Natural killer cell treated with Interleukin-12 subunit alpha and Interleukin-12 subunit beta and Interleukin-15 and Interleukin-18, amount 100 ng/mL, for 72 hours (primary cell): ENCODE measurements at regions not wholly inside any gene's neighbourhood (a gene's known extent, or its start where the extent isn't known, plus 50 kb on each side); places are given as distances from the start of the nearest gene placed in this dataset.
"Not testable (repeated sequence)": the region's sequence is repeated elsewhere in the genome, so short reads cannot be mapped to it uniquely, and the experiment has no call there.

Experiments used
- ATAC-seq, 2 donors: fragments of 150-1000 bp; cut with Tn5 transposase in 1 of 2; sonication (Bioruptor Pico), chemical (Tn5 transposase) in 1 of 2; 2 replicates each; pipeline ENCODE4 v1.10.0; 2021
- DNase-seq: peaks from one replicate; pipeline ENCODE4 v3.0.0; 2022; ENCODE audit warnings: low spot score
- H3K27ac Mint-ChIP-seq, 2 donors: 1 replicate in 1 of 2; 2 replicates in 1 of 2; pipeline ENCODE4 v1.8.0; 2022; ENCODE audit warnings: mixed read lengths in 2 of 2, mild to moderate bottlenecking in 1 of 2, moderate library complexity in 1 of 2
- H3K27me3 Mint-ChIP-seq, 2 donors: 1 replicate in 1 of 2; 2 replicates in 1 of 2; pipeline ENCODE4 v1.8.0; 2022; ENCODE audit warnings: mixed read lengths in 2 of 2
- H3K36me3 Mint-ChIP-seq: one replicate; pipeline ENCODE4 v1.8.0; 2022; ENCODE audit warnings: mixed read lengths
- H3K4me1 Mint-ChIP-seq, 2 donors: 1 replicate in 1 of 2; 2 replicates in 1 of 2; pipeline ENCODE4 v1.8.0; 2022; ENCODE audit warnings: low read depth in 2 of 2, mixed read lengths in 2 of 2, mild to moderate bottlenecking in 1 of 2
- H3K4me3 Mint-ChIP-seq: one replicate; pipeline ENCODE4 v1.8.0; 2022; ENCODE audit warnings: mixed read lengths
- H3K9me3 Mint-ChIP-seq: 2 replicates; pipeline ENCODE4 v1.8.0; 2022; ENCODE audit warnings: mixed read lengths

DNA sequence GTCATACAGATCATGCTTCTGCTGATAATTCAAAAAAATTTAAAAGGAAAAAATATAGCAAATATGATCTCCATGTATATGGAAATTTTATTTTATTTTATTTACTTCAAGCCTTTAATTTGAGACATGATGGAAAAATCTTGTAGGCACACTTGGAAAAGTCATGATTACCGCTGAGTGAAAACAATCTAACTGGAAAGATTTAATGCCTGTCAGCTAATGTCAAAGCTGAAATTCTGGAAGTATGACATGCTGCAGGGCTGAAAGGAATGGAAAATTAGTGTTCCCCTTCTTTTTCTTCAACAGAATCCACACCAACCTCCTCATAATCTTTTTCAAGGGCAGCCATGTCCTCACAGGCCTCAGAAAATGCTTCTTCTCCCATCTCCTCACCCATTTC is 58.2 kb downstream of the RPRM start:
- Mint-ChIP-seq H3K9me3 (peaks cover 8% of the 10 kb centered on the region), H3K4me1 (no peaks in the 10 kb centered on the region), H3K4me3 (no peak overlapping the region), H3K36me3 (no peaks in the 10 kb centered on the region), H3K27ac (no peak overlapping the region), H3K27me3 (no peaks in the 10 kb centered on the region)
- ATAC-seq (no peak), DNase-seq (no peak)

GRCh38 chr2:153417077-153417476 is 61.5 kb downstream of the RPRM start:
- DNase-seq (no peak), ATAC-seq (no peak)
- H3K36me3 Mint-ChIP-seq = no peaks in the 10 kb centered on the region
- H3K27me3 Mint-ChIP-seq = no peaks in the 10 kb centered on the region
- no peaks in the 10 kb centered on the region for H3K4me1 Mint-ChIP-seq
- peaks cover 8% of the 10 kb centered on the region for H3K9me3 Mint-ChIP-seq
- H3K27ac Mint-ChIP-seq = no peak overlapping the region
- H3K4me3 Mint-ChIP-seq = no peak overlapping the region

GRCh38 chr2:153416071-153416470 is 62.5 kb downstream of the RPRM start:
- Mint-ChIP-seq H3K9me3 (peaks cover 7% of the 10 kb centered on the region), H3K27me3 (no peaks in the 10 kb centered on the region), H3K36me3 (no peaks in the 10 kb centered on the region), H3K4me1 (no peaks in the 10 kb centered on the region), H3K27ac (no peak overlapping the region), H3K4me3 (no peak overlapping the region)
- ATAC-seq (no peak), DNase-seq (no peak)

GRCh38 chr2:153408710-153409385 is 69.7 kb downstream of the RPRM start:
- Mint-ChIP-seq H3K9me3 (peaks cover 3% of the 10 kb centered on the region), H3K27ac (no peak overlapping the region), H3K27me3 (no peaks in the 10 kb centered on the region), H3K4me1 (no peaks in the 10 kb centered on the region), H3K4me3 (no peak overlapping the region), H3K36me3 (no peaks in the 10 kb centered on the region)
- DNase-seq (no peak), ATAC-seq (no peak)

DNA sequence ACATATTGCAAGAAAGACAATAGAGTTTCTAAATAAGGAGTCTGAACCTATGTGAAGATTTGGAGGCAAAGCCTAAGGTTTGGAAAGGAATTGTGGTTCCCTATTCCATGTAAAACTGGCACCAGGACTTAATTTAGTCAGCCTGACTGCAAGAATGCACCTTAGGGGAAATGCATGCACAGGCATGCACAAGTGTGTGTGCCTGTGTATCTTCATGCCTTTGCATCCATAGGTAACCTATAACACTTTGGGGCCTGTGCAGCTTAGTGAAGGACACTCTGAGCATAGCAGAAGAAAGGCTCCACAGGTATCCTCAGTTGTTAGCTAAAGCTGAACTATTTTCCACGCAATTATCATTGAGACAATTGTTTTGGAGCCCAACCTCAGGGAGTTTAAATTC is 73.4 kb downstream of the RPRM start:
- Mint-ChIP-seq H3K9me3 (peaks cover 3% of the 10 kb centered on the region), H3K4me1 (no peaks in the 10 kb centered on the region), H3K36me3 (no peaks in the 10 kb centered on the region), H3K4me3 (no peak overlapping the region), H3K27me3 (no peaks in the 10 kb centered on the region), H3K27ac (no peak overlapping the region)
- ATAC-seq (no peak), DNase-seq (no peak)

- Mint-ChIP-seq H3K4me1 (no peaks in the 10 kb centered on the region), H3K4me3 (no peak overlapping the region), H3K27ac (no peak overlapping the region), H3K36me3 (no peaks in the 10 kb centered on the region), H3K27me3 (no peaks in the 10 kb centered on the region), H3K9me3 (peaks cover 3% of the 10 kb centered on the region)
- DNase-seq (no peak), ATAC-seq (no peak)
Observed at GRCh38 chr2:153404792-153405191, 73.8 kb downstream of the RPRM start.

DNA sequence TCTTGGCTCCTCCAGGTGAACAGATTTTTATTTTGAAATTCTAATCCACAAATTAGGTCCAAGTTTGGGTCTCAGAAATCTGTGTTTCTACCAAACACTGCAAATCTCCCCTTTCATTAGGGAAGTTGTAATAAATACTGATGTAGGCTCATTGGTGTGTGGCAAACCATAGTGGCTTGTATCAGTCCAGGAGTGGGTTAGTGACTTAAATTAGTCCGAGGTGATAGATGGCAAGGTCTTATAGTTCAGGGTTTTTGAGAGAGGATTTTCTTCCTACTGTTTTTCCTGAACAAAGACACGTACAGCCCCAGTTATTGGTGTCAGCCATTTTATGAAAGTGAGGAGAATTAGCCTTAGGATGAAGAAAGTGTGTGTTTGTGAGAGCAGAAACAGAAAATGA is 74.6 kb downstream of the RPRM start:
- no peaks in the 10 kb centered on the region for H3K36me3 Mint-ChIP-seq
- H3K9me3 Mint-ChIP-seq = peaks cover 3% of the 10 kb centered on the region
- H3K27me3 Mint-ChIP-seq = no peaks in the 10 kb centered on the region
- no peak for DNase-seq
- no peak overlapping the region for H3K27ac Mint-ChIP-seq
- H3K4me1 Mint-ChIP-seq = no peaks in the 10 kb centered on the region
- H3K4me3 Mint-ChIP-seq = no peak overlapping the region
- ATAC-seq = no peak

DNA sequence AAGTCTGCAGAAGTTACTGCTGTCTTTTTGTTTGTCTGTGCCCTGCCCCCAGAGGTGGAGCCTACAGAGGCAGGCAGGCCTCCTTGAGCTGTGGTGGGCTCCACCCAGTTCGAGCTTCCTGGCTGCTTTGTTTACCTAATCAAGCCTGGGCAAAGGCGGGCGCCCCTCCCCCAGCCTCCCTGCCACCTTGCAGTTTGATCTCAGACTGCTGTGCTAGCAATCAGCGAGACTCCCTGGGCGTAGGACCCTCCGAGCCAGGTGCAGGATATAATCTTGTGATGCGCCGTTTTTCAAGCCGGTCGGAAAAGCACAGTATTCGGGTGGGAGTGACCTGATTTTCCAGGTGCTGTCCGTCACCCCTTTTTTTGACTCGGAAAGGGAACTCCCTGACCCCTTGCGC is 75.2 kb downstream of the RPRM start:
- H3K27me3 Mint-ChIP-seq, DNase-seq, H3K4me1 Mint-ChIP-seq, H3K27ac Mint-ChIP-seq, H3K4me3 Mint-ChIP-seq, ATAC-seq, H3K9me3 Mint-ChIP-seq, H3K36me3 Mint-ChIP-seq: not testable (repeated sequence)

- peaks cover 4% of the 10 kb centered on the region for H3K9me3 Mint-ChIP-seq
- no peak overlapping the region for H3K4me3 Mint-ChIP-seq
- DNase-seq = no peak
- no peak for ATAC-seq
- H3K27me3 Mint-ChIP-seq = no peaks in the 10 kb centered on the region
- H3K36me3 Mint-ChIP-seq = no peaks in the 10 kb centered on the region
- no peaks in the 10 kb centered on the region for H3K4me1 Mint-ChIP-seq
- H3K27ac Mint-ChIP-seq = no peak overlapping the region
Observed at GRCh38 chr2:153394686-153395085, 83.9 kb downstream of the RPRM start.

DNA sequence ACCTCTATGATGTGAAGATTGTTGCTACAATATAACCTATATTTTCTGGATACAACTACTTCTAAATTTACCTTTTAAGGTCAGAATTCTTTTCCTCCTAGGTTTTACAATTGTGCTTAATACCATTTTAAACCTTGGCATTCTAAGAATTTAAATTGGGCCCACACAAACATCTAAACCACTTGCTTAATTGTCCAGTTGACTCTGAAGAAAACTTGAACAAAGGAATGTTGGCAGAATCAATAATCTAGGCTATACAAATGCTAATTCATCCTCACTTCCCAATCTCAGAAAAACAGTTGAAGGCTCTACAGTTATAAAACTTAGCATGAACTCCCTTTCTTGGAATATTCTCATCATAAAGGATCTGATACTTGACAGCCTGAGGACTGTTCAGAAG is 84.3 kb downstream of the RPRM start:
- Mint-ChIP-seq H3K36me3 (no peaks in the 10 kb centered on the region), H3K9me3 (peaks cover 4% of the 10 kb centered on the region), H3K27me3 (no peaks in the 10 kb centered on the region), H3K27ac (no peak overlapping the region), H3K4me3 (no peak overlapping the region), H3K4me1 (no peaks in the 10 kb centered on the region)
- DNase-seq (no peak), ATAC-seq (no peak)

DNA sequence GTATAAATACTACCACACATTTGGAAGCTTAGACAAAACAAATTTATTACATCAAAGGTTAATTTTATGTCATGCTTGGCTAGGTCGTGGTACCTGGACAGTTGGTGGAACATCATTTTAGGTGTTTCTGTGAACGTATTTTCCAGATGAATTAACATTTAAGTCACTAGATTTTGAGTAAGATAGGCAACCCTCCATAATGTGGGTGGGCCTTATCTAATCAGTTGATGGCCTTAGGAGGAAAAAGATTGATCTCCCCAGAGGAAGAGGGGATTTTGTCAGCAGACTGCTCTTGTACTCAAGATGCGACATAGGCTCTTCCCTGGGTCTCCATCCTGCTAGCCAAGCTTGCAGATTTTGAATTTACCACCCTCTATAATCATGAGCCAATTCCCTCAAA is 85.0 kb downstream of the RPRM start:
- no peaks in the 10 kb centered on the region for H3K4me1 Mint-ChIP-seq
- H3K9me3 Mint-ChIP-seq = peaks cover 4% of the 10 kb centered on the region
- no peak overlapping the region for H3K4me3 Mint-ChIP-seq
- H3K36me3 Mint-ChIP-seq = no peaks in the 10 kb centered on the region
- H3K27me3 Mint-ChIP-seq = no peaks in the 10 kb centered on the region
- DNase-seq = no peak
- no peak for ATAC-seq
- no peak overlapping the region for H3K27ac Mint-ChIP-seq

GRCh38 chr2:153391131-153391530 is 87.4 kb downstream of the RPRM start:
- Mint-ChIP-seq H3K27me3 (no peaks in the 10 kb centered on the region), H3K27ac (no peak overlapping the region), H3K4me3 (no peak overlapping the region), H3K36me3 (no peaks in the 10 kb centered on the region), H3K4me1 (no peaks in the 10 kb centered on the region), H3K9me3 (peaks cover 4% of the 10 kb centered on the region)
- DNase-seq = no peak
- ATAC-seq = no peak

DNA sequence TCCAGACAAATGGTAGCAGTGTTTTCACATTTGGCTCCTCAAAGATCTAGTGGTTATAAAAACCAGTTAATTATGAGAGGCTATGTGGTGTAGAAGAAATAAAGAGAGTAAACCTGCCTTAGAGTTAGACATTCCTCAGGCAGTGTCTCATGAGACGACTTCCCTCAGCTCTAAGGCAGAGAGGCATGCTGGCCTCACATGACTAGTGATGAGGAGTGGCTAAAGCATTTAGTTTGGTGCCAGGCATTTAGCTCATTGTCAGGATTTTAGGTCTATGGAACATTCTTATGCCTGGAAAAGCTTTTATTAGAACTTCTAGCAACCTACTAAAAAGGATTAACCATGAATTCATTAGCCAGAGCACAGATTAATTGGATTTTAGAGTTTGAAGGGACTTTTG is 90.3 kb downstream of the RPRM start:
- no peaks in the 10 kb centered on the region for H3K27me3 Mint-ChIP-seq
- peaks cover 10% of the 10 kb centered on the region for H3K9me3 Mint-ChIP-seq
- DNase-seq (no peak), ATAC-seq (no peak)
- H3K27ac Mint-ChIP-seq = no peak overlapping the region
- no peaks in the 10 kb centered on the region for H3K36me3 Mint-ChIP-seq
- H3K4me3 Mint-ChIP-seq = no peak overlapping the region
- no peaks in the 10 kb centered on the region for H3K4me1 Mint-ChIP-seq

GRCh38 chr2:153387203-153387602 is 91.4 kb downstream of the RPRM start:
- H3K4me3 Mint-ChIP-seq = no peak overlapping the region
- no peaks in the 10 kb centered on the region for H3K27me3 Mint-ChIP-seq
- ATAC-seq (no peak), DNase-seq (no peak)
- H3K27ac Mint-ChIP-seq = no peak overlapping the region
- no peaks in the 10 kb centered on the region for H3K4me1 Mint-ChIP-seq
- peaks cover 5% of the 10 kb centered on the region for H3K9me3 Mint-ChIP-seq
- no peaks in the 10 kb centered on the region for H3K36me3 Mint-ChIP-seq

- Mint-ChIP-seq H3K9me3 (peaks cover 5% of the 10 kb centered on the region), H3K36me3 (no peaks in the 10 kb centered on the region), H3K4me1 (no peaks in the 10 kb centered on the region), H3K27me3 (no peaks in the 10 kb centered on the region), H3K27ac (no peak overlapping the region), H3K4me3 (no peak overlapping the region)
- no peak for DNase-seq
- ATAC-seq = no peak
Observed at GRCh38 chr2:153386481-153386897, 92.1 kb downstream of the RPRM start.
